ENCODE measurements at regions not wholly inside any gene's neighbourhood (a gene's known extent, or its start where the extent isn't known, plus 50 kb on each side); places are given as distances from the start of the nearest gene placed in this dataset.

DNA sequence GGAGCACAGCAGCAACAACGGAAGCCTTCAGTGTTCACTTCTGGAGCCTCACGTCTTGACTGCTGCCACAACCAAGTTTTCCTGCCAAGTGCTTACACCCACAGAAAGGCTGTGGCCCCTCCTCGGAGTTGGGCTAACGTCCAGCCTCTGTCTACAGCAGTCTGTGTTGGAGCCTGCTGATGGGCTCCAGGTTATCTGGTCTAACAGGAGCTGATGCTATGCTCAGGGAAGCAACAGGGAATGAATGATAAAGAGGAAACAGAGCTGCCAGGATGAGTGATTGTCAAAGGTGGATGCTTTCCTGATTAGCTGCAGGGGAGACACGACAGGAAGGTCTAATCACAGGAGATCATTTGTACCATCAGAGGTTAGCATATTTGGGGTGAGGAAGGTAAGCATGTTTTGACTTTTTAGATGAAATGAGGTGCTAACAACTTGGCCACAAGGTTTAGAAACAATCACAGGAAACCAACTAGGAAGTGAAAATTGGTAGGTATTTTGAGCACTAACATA is 53.8 kb upstream of the RCBTB2 start:
- H4K20me1 ChIP-seq (replicated peaks in 1 of 2; ENCODE audit: control insufficient read depth in 1 of 2, insufficient read depth in 2 of 2, low read length in 2 of 2): no peaks in the 10 kb centered on the region
- H3K36me3 ChIP-seq (ENCODE audit: control insufficient read depth in 2 of 4, insufficient read depth in 4 of 4, low read length in 3 of 4): no peaks in the 10 kb centered on the region
- no peak overlapping the region for H2AK5ac ChIP-seq (ENCODE audit: low read depth, low read length)
- no peak overlapping the region for H3K56ac ChIP-seq (replicated peaks; ENCODE audit: insufficient read length, low read depth, low read length)
- FAIRE-seq (no peak), DNase-seq (ENCODE audit: low read depth in 1 of 2, low spot score in 2 of 2) (no peak)
- no peak overlapping the region for H3K9ac ChIP-seq (replicated peaks in 1 of 4; ENCODE audit: extremely low read depth in 1 of 4, low read depth in 3 of 4, low read length in 3 of 4)
- no peak overlapping the region for H3K14ac ChIP-seq (ENCODE audit: insufficient read length)
- H3K27ac ChIP-seq (ENCODE audit: low read depth, low read length): no peak overlapping the region
- H2BK20ac ChIP-seq (ENCODE audit: low read length): no peak overlapping the region
- H3K23me2 ChIP-seq (ENCODE audit: low read depth, low read length): no peaks in the 10 kb centered on the region
- H3K4ac ChIP-seq (replicated peaks; ENCODE audit: insufficient read length, low read depth, low read length): no peak overlapping the region
- no peak overlapping the region for H2BK12ac ChIP-seq (ENCODE audit: low read depth, low read length)
- no peak overlapping the region for H3K23ac ChIP-seq (ENCODE audit: insufficient read length)
- no peak overlapping the region for H4K8ac ChIP-seq (ENCODE audit: extremely low read depth, insufficient read depth, low read length)
- POLR2A ChIA-PET (ENCODE audit: partially characterized antibody): interaction anchor here (1.3 kb wide), 1 partner anchor 962 kb away, joined by 4 read pairs; no protein-coding TSS in a partner anchor
- no peak overlapping the region for H2BK120ac ChIP-seq (replicated peaks; ENCODE audit: low read depth, low read length)
- no peak overlapping the region for H4K91ac ChIP-seq (replicated peaks; ENCODE audit: insufficient read length, low read length)
- no peaks in the 10 kb centered on the region for H3K27me3 ChIP-seq (replicated peaks in 1 of 4; ENCODE audit: control insufficient read depth in 3 of 4, extremely low read depth in 1 of 4, insufficient read depth in 3 of 4, low read length in 3 of 4)
- no peak overlapping the region for H3K4me3 ChIP-seq (ENCODE audit: extremely low read depth in 1 of 4, insufficient read depth in 2 of 4, low read depth in 3 of 4, low read length in 4 of 4)
- no peak overlapping the region for H3K4me2 ChIP-seq (ENCODE audit: insufficient read depth in 1 of 2, low read depth in 2 of 2, low read length in 2 of 2)
- H2AFZ ChIP-seq (ENCODE audit: low read length): peak overlapping the region; percentile 79
- no peak overlapping the region for H2BK15ac ChIP-seq (ENCODE audit: low read length)
- H3K18ac ChIP-seq (ENCODE audit: extremely low read depth, low read length): no peak overlapping the region; the same call in 1 of the 2 replicates
- H3K79me2 ChIP-seq (ENCODE audit: control insufficient read depth in 1 of 2, insufficient read depth in 2 of 2, low read length in 2 of 2): no peaks in the 10 kb centered on the region
- CTCF ChIA-PET (ENCODE audit: partially characterized antibody): no interaction called here
- no peaks in the 10 kb centered on the region for H3K79me1 ChIP-seq (ENCODE audit: low read depth, low read length)
- whole genome bisulfite sequencing, 2 experiments (ENCODE audit: extremely low coverage in 1 of 2, insufficient coverage in 1 of 2, insufficient read length in 1 of 2, insufficient replicate concordance in 2 of 2, low coverage in 1 of 2, low lambda C conversion rate in 2 of 2, missing lambda C conversion rate in 1 of 2): 79% methylated on average over 5 of the region's 5 CpGs; no CpG with 5 or more reads in 1 of the 2 experiments
- no peak overlapping the region for H4K5ac ChIP-seq (ENCODE audit: insufficient read length, low read depth, low read length)
- no peak overlapping the region for H2BK5ac ChIP-seq (ENCODE audit: low read depth, low read length)
- H3K4me1 ChIP-seq (replicated peaks in 1 of 4; ENCODE audit: control insufficient read depth in 3 of 4, insufficient read depth in 4 of 4, low read length in 3 of 4): peaks cover 0 to 4% (median 2%) of the 10 kb centered on the region in 4 experiments; a peak in 3 of 7 replicates
- 0 out of 4 replicates have a peak, but pooled peaks cover 0 to 6% of the 10 kb centered on the region in 2 experiments for H3K9me3 ChIP-seq (ENCODE audit: insufficient read depth in 2 of 2, low read depth in 1 of 2, low read length in 1 of 2)
- TF ChIP-seq JUND (IDR thresholded peaks at IDR 0.05; ENCODE audit: low read length) (no peak), PHF8 (conservative IDR thresholded peaks at IDR 0.05; ENCODE audit: low read depth, low read length) (no peak), RBBP5 (IDR thresholded peaks at IDR 0.05; ENCODE audit: borderline replicate concordance, low read depth, low read length) (no peak), BCL11A (IDR thresholded peaks at IDR 0.05; ENCODE audit: low read depth in 2 of 2, low read length in 2 of 2) (no peak), CEBPB (IDR thresholded peaks at IDR 0.05; ENCODE audit: low read depth, low read length) (no peak)

Data from H1 (cell line).